Stimulated activated CD4-positive, alpha-beta T cell treated with anti-CD3 and anti-CD28 coated beads, Interleukin-4, amount 100 ng/mL, for 4 hours (primary cell): ENCODE measurements at regions not wholly inside any gene's neighbourhood (a gene's known extent, or its start where the extent isn't known, plus 50 kb on each side); places are given as distances from the start of the nearest gene placed in this dataset.
"Not testable (repeated sequence)": the region's sequence is repeated elsewhere in the genome, so short reads cannot be mapped to it uniquely, and the experiment has no call there.

Source experiments
- DNase-seq, 2 experiments: peaks; one replicate each; pipeline ENCODE4 v3.0.0-alpha.2; 2020

GRCh38 chr4:145293658-145294057 lies 113.3 kb upstream of the OTUD4 start:
- no peak for DNase-seq

GRCh38 chr4:145290955-145291354 lies 110.6 kb upstream of the OTUD4 start:
- DNase-seq: no peak

- no peak for DNase-seq
Observed at GRCh38 chr4:145289403-145290076, 109.2 kb upstream of the OTUD4 start.

GRCh38 chr4:145287351-145287750 lies 107.0 kb upstream of the OTUD4 start:
- DNase-seq: no peak

GRCh38 chr4:145285928-145286327 lies 105.5 kb upstream of the OTUD4 start:
- DNase-seq: no peak

GRCh38 chr4:145283909-145284308 lies 103.5 kb upstream of the OTUD4 start:
- DNase-seq: no peak

GRCh38 chr4:145281951-145282350 lies 101.6 kb upstream of the OTUD4 start:
- no peak for DNase-seq

GRCh38 chr4:145281224-145281623 lies 100.8 kb upstream of the OTUD4 start:
- DNase-seq: no peak

GRCh38 chr4:145280541-145280940 lies 100.2 kb upstream of the OTUD4 start:
- DNase-seq: no peak

GRCh38 chr4:145279122-145279960 lies 99.0 kb upstream of the OTUD4 start:
- no peak for DNase-seq

GRCh38 chr4:145278341-145279121 lies 98.1 kb upstream of the OTUD4 start:
- DNase-seq: no peak

GRCh38 chr4:145277011-145277410 lies 96.6 kb upstream of the OTUD4 start:
- DNase-seq: no peak

- DNase-seq: no peak
Observed at GRCh38 chr4:145276050-145276449, 95.7 kb upstream of the OTUD4 start.

- no peak for DNase-seq
Observed at GRCh38 chr4:145271194-145271593, 90.8 kb upstream of the OTUD4 start.

- no peak for DNase-seq
Observed at GRCh38 chr4:145266881-145267280, 86.5 kb upstream of the OTUD4 start.

- no peak for DNase-seq
Observed at GRCh38 chr4:145260091-145260490, 79.7 kb upstream of the OTUD4 start.

- DNase-seq: not testable (repeated sequence)
Observed at GRCh38 chr4:145255311-145255710, 74.9 kb upstream of the OTUD4 start.

GRCh38 chr4:145252190-145252589 lies 71.8 kb upstream of the OTUD4 start:
- no peak for DNase-seq

GRCh38 chr4:145251391-145251790 lies 71.0 kb upstream of the OTUD4 start:
- no peak for DNase-seq

GRCh38 chr4:145248971-145249370 lies 68.6 kb upstream of the OTUD4 start:
- DNase-seq: no peak

GRCh38 chr4:145248502-145248901 lies 68.1 kb upstream of the OTUD4 start:
- DNase-seq: no peak

- peak; percentile 35 to 53 for DNase-seq
Observed at GRCh38 chr4:145234091-145234706, 53.8 kb upstream of the OTUD4 start.
